Glutamatergic neuron (in vitro differentiated cells): ENCODE measurements at regions not wholly inside any gene's neighbourhood (a gene's known extent, or its start where the extent isn't known, plus 50 kb on each side); places are given as distances from the start of the nearest gene placed in this dataset.
"Not testable (repeated sequence)": the region's sequence is repeated elsewhere in the genome, so short reads cannot be mapped to it uniquely, and the experiment has no call there.

Experiments
- DNase-seq: peaks from one replicate; pipeline ENCODE4 v3.0.0; 2022
- H3K27ac Mint-ChIP-seq: one replicate; pipeline ENCODE4 v1.8.0; 2020; ENCODE audit warnings: mild to moderate bottlenecking, mixed read lengths, inconsistent platforms; ENCODE audit not compliant: unreplicated experiment
- H3K27me3 Mint-ChIP-seq: one replicate; pipeline ENCODE4 v1.8.0; 2020; ENCODE audit warnings: mild to moderate bottlenecking, moderate library complexity, mixed read lengths, inconsistent platforms; ENCODE audit not compliant: unreplicated experiment
- H3K36me3 Mint-ChIP-seq: one replicate; pipeline ENCODE4 v1.8.0; 2020; ENCODE audit warnings: mild to moderate bottlenecking, mixed read lengths, inconsistent platforms; ENCODE audit not compliant: unreplicated experiment
- H3K4me1 Mint-ChIP-seq: one replicate; pipeline ENCODE4 v1.8.0; 2020; ENCODE audit warnings: mild to moderate bottlenecking, low read depth, mixed read lengths, inconsistent platforms; ENCODE audit not compliant: unreplicated experiment
- H3K4me3 Mint-ChIP-seq: one replicate; pipeline ENCODE4 v1.8.0; 2020; ENCODE audit warnings: mild to moderate bottlenecking, mixed read lengths, inconsistent platforms; ENCODE audit not compliant: unreplicated experiment
- H3K9me3 Mint-ChIP-seq: one replicate; pipeline ENCODE4 v1.8.0; 2020; ENCODE audit warnings: mild to moderate bottlenecking, moderate library complexity, mixed read lengths, inconsistent platforms; ENCODE audit not compliant: unreplicated experiment
- TF ChIP-seq, protein P1 (sequence below): fragments of 200-600 bp; sonication (generic); IDR thresholded peaks from one replicate; pipeline ENCODE4 v1.5.0; 2021; ENCODE audit not compliant: partially characterized antibody, unreplicated experiment

DNA sequence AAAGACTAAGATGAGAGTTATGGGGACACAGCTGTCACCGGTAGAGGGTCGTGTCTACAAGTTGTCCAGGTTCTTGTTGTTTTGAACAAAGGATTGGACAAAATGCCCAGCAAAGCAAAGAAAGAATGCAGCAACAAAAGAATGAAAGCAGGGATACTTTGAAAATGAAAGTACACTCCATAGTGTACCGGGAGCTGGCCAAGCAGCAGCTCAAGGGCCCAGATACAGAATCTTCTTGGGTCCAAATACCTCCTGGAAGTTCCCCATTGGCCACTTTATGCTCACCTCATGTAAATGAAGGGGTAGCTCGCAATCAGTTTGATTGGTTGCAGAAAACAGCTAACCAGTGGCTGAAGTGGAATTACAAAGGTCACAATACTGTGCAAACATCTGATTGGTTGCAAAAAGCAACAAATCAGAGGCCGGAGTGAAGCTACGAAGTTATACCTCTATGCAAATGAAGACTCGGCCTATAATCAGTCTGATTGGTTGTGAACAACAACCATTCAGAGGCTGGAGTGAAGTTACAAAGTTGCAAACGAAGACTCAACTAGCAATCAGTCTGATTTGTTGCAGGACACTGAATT is 474.9 kb upstream of the TMEFF2 start:
- DNase-seq, result no peak
- H3K27ac Mint-ChIP-seq, result no peak overlapping the region
- peaks cover 2% of the 10 kb centered on the region for H3K9me3 Mint-ChIP-seq
- H3K4me1 Mint-ChIP-seq, result peaks cover 2% of the 10 kb centered on the region
- no peak overlapping the region for H3K4me3 Mint-ChIP-seq
- no peaks in the 10 kb centered on the region for H3K27me3 Mint-ChIP-seq
- H3K36me3 Mint-ChIP-seq, result no peaks in the 10 kb centered on the region
- TF ChIP-seq, protein P1, sequence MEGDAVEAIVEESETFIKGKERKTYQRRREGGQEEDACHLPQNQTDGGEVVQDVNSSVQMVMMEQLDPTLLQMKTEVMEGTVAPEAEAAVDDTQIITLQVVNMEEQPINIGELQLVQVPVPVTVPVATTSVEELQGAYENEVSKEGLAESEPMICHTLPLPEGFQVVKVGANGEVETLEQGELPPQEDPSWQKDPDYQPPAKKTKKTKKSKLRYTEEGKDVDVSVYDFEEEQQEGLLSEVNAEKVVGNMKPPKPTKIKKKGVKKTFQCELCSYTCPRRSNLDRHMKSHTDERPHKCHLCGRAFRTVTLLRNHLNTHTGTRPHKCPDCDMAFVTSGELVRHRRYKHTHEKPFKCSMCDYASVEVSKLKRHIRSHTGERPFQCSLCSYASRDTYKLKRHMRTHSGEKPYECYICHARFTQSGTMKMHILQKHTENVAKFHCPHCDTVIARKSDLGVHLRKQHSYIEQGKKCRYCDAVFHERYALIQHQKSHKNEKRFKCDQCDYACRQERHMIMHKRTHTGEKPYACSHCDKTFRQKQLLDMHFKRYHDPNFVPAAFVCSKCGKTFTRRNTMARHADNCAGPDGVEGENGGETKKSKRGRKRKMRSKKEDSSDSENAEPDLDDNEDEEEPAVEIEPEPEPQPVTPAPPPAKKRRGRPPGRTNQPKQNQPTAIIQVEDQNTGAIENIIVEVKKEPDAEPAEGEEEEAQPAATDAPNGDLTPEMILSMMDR, result no peak

DNA sequence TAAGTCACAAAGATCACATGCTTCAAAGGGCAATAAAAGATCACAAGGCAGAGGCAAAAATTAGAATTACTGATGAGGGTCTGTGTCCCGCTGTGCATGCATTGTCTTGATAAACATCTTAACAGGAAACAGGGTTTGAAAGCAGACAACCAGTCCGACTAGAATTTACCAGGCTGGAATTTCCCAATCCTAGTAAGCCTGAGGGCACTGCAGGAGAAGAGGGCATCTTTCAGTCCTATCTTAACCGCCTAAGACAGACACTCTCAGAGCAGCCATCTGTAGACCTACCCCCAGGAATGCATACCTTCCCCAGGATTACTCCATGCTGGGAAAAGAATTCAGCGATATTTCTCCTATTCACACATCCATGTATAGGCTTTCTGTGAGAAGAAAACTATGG is 465.8 kb upstream of the TMEFF2 start:
- not testable (repeated sequence) for H3K27ac Mint-ChIP-seq, H3K27me3 Mint-ChIP-seq, H3K4me3 Mint-ChIP-seq, H3K36me3 Mint-ChIP-seq, DNase-seq, H3K9me3 Mint-ChIP-seq
- peaks cover 13% of the 10 kb centered on the region for H3K4me1 Mint-ChIP-seq

DNA sequence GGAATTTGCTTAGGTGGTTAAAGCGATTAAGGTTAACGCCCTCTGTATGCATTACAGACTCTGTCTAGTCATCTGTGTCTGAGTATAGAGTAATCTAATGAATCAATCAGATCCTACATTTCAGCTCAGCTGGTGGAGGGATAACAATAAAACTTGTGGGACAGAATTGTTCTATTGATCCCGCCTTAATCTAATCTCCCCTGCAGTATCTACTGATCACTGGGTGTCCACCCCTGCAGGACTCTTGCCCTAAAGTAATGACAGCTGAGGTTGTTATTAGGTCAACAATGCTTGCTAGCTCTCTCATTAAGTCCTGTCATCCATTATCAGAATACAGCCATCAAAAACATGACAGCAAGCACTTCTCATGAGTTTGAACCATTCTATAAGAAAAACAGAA is 462.6 kb upstream of the TMEFF2 start:
- no peaks in the 10 kb centered on the region for H3K36me3 Mint-ChIP-seq
- H3K4me3 Mint-ChIP-seq, result no peak overlapping the region

DNA sequence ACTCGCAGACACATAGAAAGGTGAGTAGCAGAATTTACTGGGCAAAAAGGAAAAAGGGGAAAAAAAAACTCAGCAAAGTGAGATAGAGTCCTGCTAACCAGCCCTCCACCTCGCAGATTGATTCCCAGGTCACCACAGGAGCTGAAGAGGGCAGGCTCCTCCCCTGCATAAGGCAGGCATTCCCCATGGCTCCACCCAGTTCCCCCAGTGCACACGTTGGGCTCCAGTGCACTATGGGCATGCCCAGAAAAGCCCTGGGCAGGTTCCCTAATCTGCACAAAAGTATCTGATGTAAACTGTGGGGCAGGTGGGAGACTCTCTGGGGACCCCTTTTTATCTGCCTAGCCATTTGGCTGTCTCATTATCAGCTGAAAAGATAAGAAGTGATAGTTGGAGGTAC is 461.2 kb upstream of the TMEFF2 start:
- no peaks in the 10 kb centered on the region for H3K9me3 Mint-ChIP-seq
- H3K36me3 Mint-ChIP-seq, result no peaks in the 10 kb centered on the region
- no peak overlapping the region for H3K27ac Mint-ChIP-seq
- no peak for DNase-seq
- no peaks in the 10 kb centered on the region for H3K27me3 Mint-ChIP-seq
- TF ChIP-seq, protein P1, result no peak
- H3K4me3 Mint-ChIP-seq, result no peak overlapping the region
- H3K4me1 Mint-ChIP-seq, result peaks cover 13% of the 10 kb centered on the region

More for the DNA sequence above, 462.6 kb upstream of the TMEFF2 start:
- Mint-ChIP-seq H3K9me3 (no peaks in the 10 kb centered on the region), H3K27me3 (no peaks in the 10 kb centered on the region), H3K4me1 (peaks cover 13% of the 10 kb centered on the region), H3K27ac (no peak overlapping the region)
- DNase-seq, result no peak
- TF ChIP-seq, protein P1, result no peak

DNA sequence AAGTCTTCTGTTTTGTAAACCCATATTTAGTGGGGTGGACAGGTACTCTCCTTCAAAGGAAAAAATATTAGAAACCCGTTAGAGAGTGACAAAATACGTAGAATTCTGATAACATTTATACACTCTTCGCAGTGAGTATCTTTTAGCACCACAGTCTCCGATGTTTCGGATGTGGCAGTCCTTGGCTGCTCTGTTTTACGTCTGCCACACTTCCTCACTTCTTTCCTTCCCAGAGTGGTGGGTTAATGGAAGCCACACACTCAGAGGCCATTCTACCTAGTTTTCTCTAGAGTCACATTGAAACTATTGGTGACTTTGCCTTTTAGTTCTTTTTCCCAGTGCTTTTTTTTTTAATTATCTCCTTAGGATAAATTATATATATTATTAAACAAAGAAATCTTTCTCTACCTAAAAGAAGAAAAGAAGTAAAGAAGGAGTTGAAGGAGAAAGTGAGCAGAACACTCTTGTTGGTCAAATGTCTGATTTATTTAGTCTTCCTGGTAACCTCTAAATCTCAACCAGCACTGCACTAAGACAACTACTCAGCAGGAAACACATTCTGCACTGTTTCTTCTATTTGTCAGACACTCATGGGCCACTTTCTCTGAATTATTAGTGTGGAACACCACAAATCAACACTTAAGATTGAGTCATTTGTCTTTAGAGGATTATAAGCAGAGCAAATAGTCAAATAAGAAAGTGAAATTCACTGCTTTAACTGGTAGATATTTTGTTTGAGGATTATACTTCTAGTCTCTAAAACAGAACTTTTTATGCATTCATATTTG is 451.3 kb upstream of the TMEFF2 start:
- H3K4me3 Mint-ChIP-seq, result no peak overlapping the region
- no peak overlapping the region for H3K27ac Mint-ChIP-seq
- no peak for DNase-seq
- no peaks in the 10 kb centered on the region for H3K36me3 Mint-ChIP-seq
- TF ChIP-seq, protein P1, result no peak
- peaks cover 4% of the 10 kb centered on the region for H3K4me1 Mint-ChIP-seq
- H3K27me3 Mint-ChIP-seq, result no peaks in the 10 kb centered on the region
- no peaks in the 10 kb centered on the region for H3K9me3 Mint-ChIP-seq
